PC-9 (cell line): ENCODE measurements at regions not wholly inside any gene's neighbourhood (a gene's known extent, or its start where the extent isn't known, plus 50 kb on each side); places are given as distances from the start of the nearest gene placed in this dataset.

ENCODE experiments used
- CTCF ChIP-seq: fragments of 200-600 bp; sonication (generic); conservative IDR thresholded peaks from 2 replicates; pipeline ENCODE4 v1.6.1; 2017; ENCODE audit warnings: mixed run types, antibody characterized with exemption, mild to moderate bottlenecking, moderate library complexity
- EZH2 ChIP-seq: fragments of 200-600 bp; sonication (generic); IDR thresholded peaks from 2 replicates; pipeline ENCODE4 v1.8.0; 2017; ENCODE audit warnings: antibody characterized with exemption, low read depth

DNA sequence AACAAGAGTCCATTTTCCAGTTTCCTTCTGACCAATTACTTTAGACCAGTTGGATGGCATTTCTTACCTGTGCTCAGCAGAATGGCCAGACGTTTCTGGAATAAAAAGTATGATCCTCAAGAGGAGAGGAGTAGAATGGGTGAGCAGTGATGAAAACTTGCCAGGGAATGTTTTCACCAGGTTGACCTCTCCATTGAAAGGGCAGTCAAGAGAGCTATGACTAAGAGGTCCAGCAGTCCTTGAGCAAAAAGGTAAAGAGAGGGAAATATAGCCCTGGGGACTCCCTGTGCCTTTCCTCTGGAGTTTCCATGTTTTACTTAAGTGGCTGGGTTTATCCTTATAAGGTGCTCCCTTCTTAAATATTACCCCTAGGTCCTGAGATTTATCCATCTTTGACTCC, 210.9 kb downstream of the TBX18 start:
- TF ChIP-seq CTCF (no peak), EZH2 (no peak)
